ENCODE measurements at regions not wholly inside any gene's neighbourhood (a gene's known extent, or its start where the extent isn't known, plus 50 kb on each side); places are given as distances from the start of the nearest gene placed in this dataset.

- TF ChIP-seq GATA2 (IDR thresholded peaks at IDR 0.05; ENCODE audit: low read depth, low read length): no peak
- TF ChIP-seq GATA3 (IDR thresholded peaks at IDR 0.05; ENCODE audit: low read depth, low read length): no peak
These were observed 961.6 kb upstream of the LRRTM1 start for GRCh38 chr2:81266106-81266505.

Measured in SH-SY5Y (cell line).